Prostate gland (tissue), 2 donors: ENCODE measurements at regions not wholly inside any gene's neighbourhood (a gene's known extent, or its start where the extent isn't known, plus 50 kb on each side); places are given as distances from the start of the nearest gene placed in this dataset.

Source experiments
- DNase-seq: peaks from one replicate; pipeline ENCODE4 v3.0.0-alpha.2; 2019; ENCODE audit warnings: low spot score
- H3K27ac ChIP-seq, 2 donors: fragments of 200-600 bp; sonication (generic); 2 replicates each; pipeline ENCODE4 v1.5.1; 2017 to 2019
- H3K27me3 ChIP-seq: fragments of 200-600 bp; sonication (generic); replicated peaks from 2 replicates; pipeline ENCODE4 v1.5.1; 2019; ENCODE audit not compliant: insufficient read depth
- H3K36me3 ChIP-seq, 2 donors: fragments of 200-600 bp; sonication (generic); 1 replicate in 1 of 2; 2 replicates in 1 of 2; pipeline versions ENCODE4 v1.5.1 to v1.8.1; 2017 to 2019
- H3K4me1 ChIP-seq: fragments of 200-600 bp; sonication (generic); replicated peaks from 2 replicates; pipeline ENCODE4 v1.5.1; 2019
- H3K4me3 ChIP-seq, 2 donors: fragments of 200-600 bp; sonication (generic); 2 replicates each; pipeline ENCODE4 v1.5.1; 2017 to 2019
- H3K9me3 ChIP-seq: fragments of 200-600 bp; sonication (generic); 2 replicates; pipeline ENCODE4 v1.5.1; 2017
- POLR2A ChIP-seq: fragments of 450-650 bp; IDR thresholded peaks from one replicate; pipeline ENCODE4 v1.6.1; 2016; ENCODE audit warnings: antibody characterized with exemption, mild to moderate bottlenecking
- POLR2AphosphoS5 ChIP-seq: sonication (generic); formaldehyde crosslinking; IDR thresholded peaks from one replicate; pipeline ENCODE4 v1.6.1; 2017; ENCODE audit warnings: antibody characterized with exemption
- WGBS: methylation state at CpG from one replicate; pipeline ENCODE4 v1.1.5; 2018; 5-methylcytosine and 5-hydroxymethylcytosine counted together
- intact Hi-C: fragments of 100-400 bp; cut with DNase I; formaldehyde crosslinking; loops from one replicate; pipeline ENCODE4 v1.14.2; 2022
- TF ChIP-seq, protein P1 (sequence below), 4 experiments: fragments of 200-600 bp in 2 of 4; fragments of 450-650 bp in 2 of 4; sonication (generic) in 2 of 4; IDR thresholded peaks; 1 replicate in 3 of 4; 2 replicates in 1 of 4; pipeline ENCODE4 v1.5.1; 2016 to 2019; ENCODE audit warnings: antibody characterized with exemption in 4 of 4, mild to moderate bottlenecking in 2 of 4, moderate library complexity in 2 of 4

DNA sequence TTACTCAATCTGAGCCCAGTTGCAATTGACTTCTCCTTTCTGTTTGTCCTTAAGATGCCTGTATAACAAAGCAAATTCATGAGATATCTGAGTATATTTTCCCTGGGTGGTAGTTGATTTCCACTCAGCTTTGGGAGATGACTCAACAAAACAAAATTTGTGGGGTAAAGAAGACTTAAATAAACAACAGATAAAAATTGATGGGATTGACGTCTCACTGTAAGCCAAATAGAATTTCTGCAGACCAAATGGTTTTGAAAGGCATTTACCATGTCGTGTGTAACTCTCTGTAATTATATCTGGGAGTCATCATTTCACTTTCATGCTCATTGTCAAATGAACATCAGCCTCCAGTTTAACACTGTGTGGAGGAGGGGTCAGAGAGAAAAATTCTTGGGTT lies 255.4 kb upstream of the MYO3A start:
- Histone ChIP-seq H3K9me3 (no peaks in the 10 kb centered on the region), H3K36me3 (no peaks in the 10 kb centered on the region), H3K4me3 (no peak overlapping the region), H3K4me1 (no peaks in the 10 kb centered on the region), H3K27ac (no peak overlapping the region), H3K27me3 (no peaks in the 10 kb centered on the region)
- intact Hi-C loops = no loop called here
- DNase-seq = no peak
- TF ChIP-seq, protein P1, sequence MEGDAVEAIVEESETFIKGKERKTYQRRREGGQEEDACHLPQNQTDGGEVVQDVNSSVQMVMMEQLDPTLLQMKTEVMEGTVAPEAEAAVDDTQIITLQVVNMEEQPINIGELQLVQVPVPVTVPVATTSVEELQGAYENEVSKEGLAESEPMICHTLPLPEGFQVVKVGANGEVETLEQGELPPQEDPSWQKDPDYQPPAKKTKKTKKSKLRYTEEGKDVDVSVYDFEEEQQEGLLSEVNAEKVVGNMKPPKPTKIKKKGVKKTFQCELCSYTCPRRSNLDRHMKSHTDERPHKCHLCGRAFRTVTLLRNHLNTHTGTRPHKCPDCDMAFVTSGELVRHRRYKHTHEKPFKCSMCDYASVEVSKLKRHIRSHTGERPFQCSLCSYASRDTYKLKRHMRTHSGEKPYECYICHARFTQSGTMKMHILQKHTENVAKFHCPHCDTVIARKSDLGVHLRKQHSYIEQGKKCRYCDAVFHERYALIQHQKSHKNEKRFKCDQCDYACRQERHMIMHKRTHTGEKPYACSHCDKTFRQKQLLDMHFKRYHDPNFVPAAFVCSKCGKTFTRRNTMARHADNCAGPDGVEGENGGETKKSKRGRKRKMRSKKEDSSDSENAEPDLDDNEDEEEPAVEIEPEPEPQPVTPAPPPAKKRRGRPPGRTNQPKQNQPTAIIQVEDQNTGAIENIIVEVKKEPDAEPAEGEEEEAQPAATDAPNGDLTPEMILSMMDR (IDR thresholded peaks at IDR 0.05) = no peak
- TF ChIP-seq POLR2AphosphoS5 = no peak
- TF ChIP-seq POLR2A = no peak
- WGBS = 38% methylated on average over 2 of the region's 2 CpGs

DNA sequence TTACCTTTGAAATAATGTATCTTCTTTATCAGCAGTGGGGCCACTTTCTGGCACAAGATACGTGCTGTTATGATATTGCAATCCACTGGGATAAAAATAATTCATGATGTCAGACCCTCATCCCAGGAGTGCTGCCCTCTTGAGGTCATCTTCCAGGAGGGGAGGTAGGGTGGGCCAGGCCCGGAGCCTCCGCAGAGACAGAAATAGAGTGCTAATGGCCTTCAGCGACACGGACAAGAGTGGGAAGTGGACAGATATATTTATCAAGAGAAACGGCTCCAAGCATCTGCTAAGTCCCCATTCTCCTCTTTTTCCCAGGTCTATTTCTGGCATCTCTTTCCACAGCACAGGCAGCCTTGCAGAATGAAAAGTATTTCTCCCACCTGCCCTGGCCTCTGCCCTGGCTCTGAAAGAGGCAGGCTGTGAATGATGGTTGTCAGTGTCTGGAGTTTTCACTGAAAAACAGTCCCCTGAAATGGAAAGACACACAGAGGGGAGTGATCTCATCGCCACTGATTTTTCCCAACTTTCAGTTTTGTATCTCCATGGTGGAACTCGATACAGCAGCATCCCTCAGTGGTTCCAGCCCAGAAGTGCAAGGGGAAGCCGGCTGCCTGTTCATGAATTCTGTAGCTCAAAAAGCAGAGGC lies 251.7 kb upstream of the MYO3A start:
- 32% methylated on average over 9 of the region's 9 CpGs for WGBS
- H3K4me1 ChIP-seq = no peaks in the 10 kb centered on the region
- no peaks in the 10 kb centered on the region for H3K9me3 ChIP-seq
- peak overlapping the region in 1 of 2 donors; percentile 27 for H3K27ac ChIP-seq
- DNase-seq = no peak
- H3K36me3 ChIP-seq = no peaks in the 10 kb centered on the region
- no peak for TF ChIP-seq POLR2A
- TF ChIP-seq, protein P1 (IDR thresholded peaks at IDR 0.05) = peak in 1 of 4 experiments; percentile 34
- TF ChIP-seq POLR2AphosphoS5 = no peak
- no peaks in the 10 kb centered on the region for H3K27me3 ChIP-seq
- intact Hi-C loops = loop anchor here (1.0 kb wide), 1 partner anchor 568 kb away; no protein-coding TSS in a partner anchor
- H3K4me3 ChIP-seq = no peak overlapping the region

- Histone ChIP-seq H3K9me3 (no peaks in the 10 kb centered on the region), H3K27ac (no peak overlapping the region), H3K4me3 (no peak overlapping the region), H3K27me3 (no peaks in the 10 kb centered on the region), H3K4me1 (no peaks in the 10 kb centered on the region), H3K36me3 (no peaks in the 10 kb centered on the region)
- WGBS = 52% methylated on average over 4 of the region's 4 CpGs
- TF ChIP-seq POLR2AphosphoS5 = no peak
- TF ChIP-seq, protein P1 (IDR thresholded peaks at IDR 0.05) = no peak
- no peak for TF ChIP-seq POLR2A
- intact Hi-C loops = no loop called here
- DNase-seq = no peak
Measured at GRCh38 chr10:25683344-25683743, 250.7 kb upstream of the MYO3A start.

GRCh38 chr10:25687521-25687920 lies 246.5 kb upstream of the MYO3A start:
- TF ChIP-seq POLR2A = no peak
- TF ChIP-seq, protein P1 (IDR thresholded peaks at IDR 0.05) = no peak
- Histone ChIP-seq H3K4me3 (no peak overlapping the region), H3K27me3 (no peaks in the 10 kb centered on the region), H3K4me1 (no peaks in the 10 kb centered on the region), H3K36me3 (no peaks in the 10 kb centered on the region), H3K27ac (no peak overlapping the region), H3K9me3 (no peaks in the 10 kb centered on the region)
- no peak for DNase-seq
- 35% methylated on average over 1 of the region's 1 CpG for WGBS
- intact Hi-C loops = no loop called here

- Histone ChIP-seq H3K9me3 (no peaks in the 10 kb centered on the region), H3K27ac (no peak overlapping the region), H3K27me3 (no peaks in the 10 kb centered on the region), H3K4me3 (no peak overlapping the region), H3K4me1 (no peaks in the 10 kb centered on the region), H3K36me3 (no peaks in the 10 kb centered on the region)
- TF ChIP-seq POLR2AphosphoS5 (no peak), POLR2A (no peak)
- TF ChIP-seq, protein P1 (IDR thresholded peaks at IDR 0.05) = no peak
- intact Hi-C loops = no loop called here
- WGBS = 68% methylated on average over 3 of the region's 3 CpGs
- no peak for DNase-seq
Measured at GRCh38 chr10:25689346-25690100, 244.5 kb upstream of the MYO3A start.
